DOHH2 (cell line): ENCODE measurements at regions not wholly inside any gene's neighbourhood (a gene's known extent, or its start where the extent isn't known, plus 50 kb on each side); places are given as distances from the start of the nearest gene placed in this dataset.
"Not testable (repeated sequence)": the region's sequence is repeated elsewhere in the genome, so short reads cannot be mapped to it uniquely, and the experiment has no call there.

Source experiments
- H3F3A ChIP-seq: fragments of 200-600 bp; sonication (generic), shearing (Covaris generic); 2 replicates; pipeline ENCODE4 v1.6.0; 2016; ENCODE audit warnings: antibody characterized with exemption, mild to moderate bottlenecking; ENCODE audit not compliant: control insufficient read depth, insufficient read depth
- H3K27ac ChIP-seq: fragments of 200-600 bp; sonication (generic); 2 replicates; pipeline ENCODE4 v1.5.1; 2014; ENCODE audit warnings: low read depth, mild to moderate bottlenecking, low read length, moderate library complexity
- H3K27me3 ChIP-seq: fragments of 200-600 bp; sonication (generic); 2 replicates; pipeline ENCODE4 v1.6.1; 2014; ENCODE audit warnings: mild to moderate bottlenecking, low read length, mixed read lengths; ENCODE audit not compliant: control insufficient read depth
- H3K36me3 ChIP-seq: fragments of 200-600 bp; sonication (generic); 2 replicates; pipeline ENCODE4 v1.6.1; 2014; ENCODE audit warnings: mild to moderate bottlenecking, low read length, moderate library complexity, mixed read lengths; ENCODE audit not compliant: control insufficient read depth
- H3K4me1 ChIP-seq: fragments of 200-600 bp; sonication (generic); 2 replicates; pipeline ENCODE4 v1.6.1; 2014; ENCODE audit warnings: mild to moderate bottlenecking, low read length, mixed read lengths; ENCODE audit not compliant: control insufficient read depth
- H3K4me2 ChIP-seq: fragments of 200-600 bp; sonication (generic); 2 replicates; pipeline ENCODE4 v1.6.0; 2014; ENCODE audit warnings: mild to moderate bottlenecking, low read length, moderate library complexity
- H3K4me3 ChIP-seq: fragments of 200-600 bp; sonication (generic); 2 replicates; pipeline ENCODE4 v1.5.1; 2014; ENCODE audit warnings: mild to moderate bottlenecking, low read length, mixed read lengths
- H3K79me2 ChIP-seq: fragments of 200-600 bp; sonication (generic); 2 replicates; pipeline ENCODE4 v1.6.1; 2014; ENCODE audit warnings: mild to moderate bottlenecking, low read length, mixed read lengths; ENCODE audit not compliant: control insufficient read depth
- H3K9me2 ChIP-seq: fragments of 200-600 bp; sonication (generic); replicated peaks from 2 replicates; pipeline ENCODE4 v1.6.1; 2014; ENCODE audit warnings: mild to moderate bottlenecking, low read length, mixed read lengths; ENCODE audit not compliant: control insufficient read depth
- H3K9me3 ChIP-seq: fragments of 200-600 bp; sonication (generic); 2 replicates; pipeline ENCODE4 v1.6.1; 2014; ENCODE audit warnings: antibody characterized with exemption, low read length, mixed read lengths; ENCODE audit not compliant: control insufficient read depth, insufficient read depth
- H4K20me1 ChIP-seq: fragments of 200-600 bp; sonication (generic); 2 replicates; pipeline ENCODE4 v1.6.0; 2014; ENCODE audit warnings: low read depth, mild to moderate bottlenecking, antibody characterized with exemption, low read length, moderate library complexity; ENCODE audit not compliant: control insufficient read depth, insufficient read depth
- CTCF ChIP-seq: fragments of 200-600 bp; sonication (generic); IDR thresholded peaks from one replicate; pipeline ENCODE4 v1.5.1; 2014; ENCODE audit warnings: antibody characterized with exemption, mild to moderate bottlenecking, low read depth, low read length; ENCODE audit not compliant: poor library complexity, severe bottlenecking
- EZH2phosphoT487 ChIP-seq: fragments of 200-600 bp; sonication (generic); IDR thresholded peaks from 2 replicates; pipeline ENCODE4 v1.6.1; 2017; ENCODE audit warnings: borderline replicate concordance, mild to moderate bottlenecking, antibody characterized with exemption, low read length, moderate library complexity, mixed read lengths

- H3K79me2 ChIP-seq = no peaks in the 10 kb centered on the region
- no peaks in the 10 kb centered on the region for H3K4me1 ChIP-seq
- no peak for TF ChIP-seq EZH2phosphoT487
- no peak overlapping the region for H3K4me3 ChIP-seq
- H3K9me3 ChIP-seq = no peaks in the 10 kb centered on the region
- H3K27me3 ChIP-seq = no peaks in the 10 kb centered on the region
- H4K20me1 ChIP-seq = no peaks in the 10 kb centered on the region
- no peak overlapping the region for H3K4me2 ChIP-seq
- no peaks in the 10 kb centered on the region for H3K36me3 ChIP-seq
- H3F3A ChIP-seq = no peaks in the 10 kb centered on the region
- H3K27ac ChIP-seq = no peak overlapping the region
- no peaks in the 10 kb centered on the region for H3K9me2 ChIP-seq
Observed at GRCh38 chr9:24011881-24012280, 185.8 kb upstream of the ELAVL2 start.

- H3K9me2 ChIP-seq = no peaks in the 10 kb centered on the region
- H3K27me3 ChIP-seq = no peaks in the 10 kb centered on the region
- H3K4me2 ChIP-seq = no peak overlapping the region
- H3K36me3 ChIP-seq = no peaks in the 10 kb centered on the region
- H4K20me1 ChIP-seq = no peaks in the 10 kb centered on the region
- H3K9me3 ChIP-seq = no peaks in the 10 kb centered on the region
- H3K79me2 ChIP-seq = no peaks in the 10 kb centered on the region
- no peaks in the 10 kb centered on the region for H3K4me1 ChIP-seq
- no peak for TF ChIP-seq CTCF
- no peak for TF ChIP-seq EZH2phosphoT487
- H3K27ac ChIP-seq = no peak overlapping the region
- no peaks in the 10 kb centered on the region for H3F3A ChIP-seq
- no peak overlapping the region for H3K4me3 ChIP-seq
Observed at GRCh38 chr9:24011009-24011717, 185.1 kb upstream of the ELAVL2 start.

- H3K27me3 ChIP-seq = no peaks in the 10 kb centered on the region
- no peaks in the 10 kb centered on the region for H4K20me1 ChIP-seq
- H3K4me1 ChIP-seq = no peaks in the 10 kb centered on the region
- H3K4me3 ChIP-seq = no peak overlapping the region
- no peaks in the 10 kb centered on the region for H3K9me2 ChIP-seq
- no peak overlapping the region for H3K4me2 ChIP-seq
- no peaks in the 10 kb centered on the region for H3K9me3 ChIP-seq
- H3K27ac ChIP-seq = no peak overlapping the region
- no peaks in the 10 kb centered on the region for H3F3A ChIP-seq
- TF ChIP-seq CTCF = no peak
- TF ChIP-seq EZH2phosphoT487 = no peak
- H3K79me2 ChIP-seq = no peaks in the 10 kb centered on the region
- no peaks in the 10 kb centered on the region for H3K36me3 ChIP-seq
Observed at GRCh38 chr9:24009322-24009721, 183.3 kb upstream of the ELAVL2 start.

- Histone ChIP-seq H3K4me3 (no peak overlapping the region), H3F3A (no peaks in the 10 kb centered on the region), H3K4me2 (no peak overlapping the region), H3K79me2 (no peaks in the 10 kb centered on the region), H3K9me3 (no peaks in the 10 kb centered on the region), H3K4me1 (no peaks in the 10 kb centered on the region), H3K36me3 (no peaks in the 10 kb centered on the region), H3K27ac (no peak overlapping the region), H3K9me2 (no peaks in the 10 kb centered on the region), H3K27me3 (no peaks in the 10 kb centered on the region), H4K20me1 (no peaks in the 10 kb centered on the region)
- TF ChIP-seq EZH2phosphoT487 (no peak), CTCF (no peak)
Observed at GRCh38 chr9:24007185-24007584, 181.1 kb upstream of the ELAVL2 start.

GRCh38 chr9:23991874-23992273, 165.8 kb upstream of the ELAVL2 start:
- not testable (repeated sequence) for H4K20me1 ChIP-seq, H3K4me3 ChIP-seq, H3K9me2 ChIP-seq, H3K27ac ChIP-seq, H3K79me2 ChIP-seq, H3F3A ChIP-seq, H3K9me3 ChIP-seq, H3K4me1 ChIP-seq, H3K4me2 ChIP-seq, H3K27me3 ChIP-seq, H3K36me3 ChIP-seq
